Panc1 (cell line): ENCODE measurements at regions not wholly inside any gene's neighbourhood (a gene's known extent, or its start where the extent isn't known, plus 50 kb on each side); places are given as distances from the start of the nearest gene placed in this dataset.

ENCODE experiments used
- CTCF ChIP-seq: fragments of 450-650 bp; IDR thresholded peaks from 2 replicates; pipeline ENCODE4 v1.5.1; 2017; ENCODE audit warnings: mild to moderate bottlenecking
- POLR2AphosphoS5 ChIP-seq: IDR thresholded peaks from 2 replicates; pipeline ENCODE4 v1.6.1; 2012; ENCODE audit warnings: mild to moderate bottlenecking, low read depth, low read length, moderate library complexity
- REST ChIP-seq, 2 experiments: IDR thresholded peaks; 2 replicates each; pipeline ENCODE4 v1.6.1; 2011 to 2012; ENCODE audit warnings: low read depth in 2 of 2, control low read depth in 1 of 2, low read length in 1 of 2, mild to moderate bottlenecking in 1 of 2, moderate library complexity in 1 of 2; ENCODE audit not compliant: insufficient read depth in 1 of 2
- SIN3A ChIP-seq: IDR thresholded peaks from 2 replicates; pipeline ENCODE4 v1.6.1; 2012; ENCODE audit warnings: low read depth, mild to moderate bottlenecking, low read length, moderate library complexity, borderline replicate concordance; ENCODE audit not compliant: insufficient read depth

- TF ChIP-seq CTCF: no peak
- no peak for TF ChIP-seq SIN3A
- no peak for TF ChIP-seq POLR2AphosphoS5
- no peak for TF ChIP-seq REST (IDR thresholded peaks at IDR 0.05; ENCODE audit: insufficient read depth in 1 of 2, low read depth in 2 of 2, low read length in 1 of 2)
Measured at GRCh38 chr6:170198298-170198697, 92.6 kb downstream of the DLL1 start.
